ENCODE measurements at regions not wholly inside any gene's neighbourhood (a gene's known extent, or its start where the extent isn't known, plus 50 kb on each side); places are given as distances from the start of the nearest gene placed in this dataset.

DNA sequence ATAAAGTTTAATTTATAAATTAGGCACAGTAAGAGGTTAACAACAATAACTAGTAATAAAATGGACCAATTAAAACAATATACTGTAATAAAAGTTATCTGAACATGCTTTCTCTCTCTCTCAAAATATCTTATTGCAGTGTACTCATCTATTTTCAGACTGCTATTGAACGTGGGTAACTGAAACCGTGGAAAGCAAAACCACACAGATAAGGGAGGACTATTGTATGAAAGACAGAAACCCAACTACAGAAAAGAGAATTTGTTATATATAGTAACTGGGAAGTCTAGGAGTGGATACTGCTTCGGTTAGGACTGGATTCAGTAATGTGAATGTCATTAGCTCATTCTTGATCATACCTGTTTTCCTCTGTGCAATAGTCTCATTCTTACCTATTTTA lies 119.3 kb upstream of the DAZL start:
- Histone ChIP-seq H3K4me1 (ENCODE audit: control insufficient read depth in 2 of 2, insufficient read depth in 2 of 2, low read length in 2 of 2) (no peaks in the 10 kb centered on the region), H3K27me3 (ENCODE audit: control insufficient read depth in 2 of 2, insufficient read depth in 1 of 2, low read length in 1 of 2) (no peaks in the 10 kb centered on the region), H3K4me3 (ENCODE audit: low read length in 2 of 2) (no peak overlapping the region), H3K9me3 (ENCODE audit: control insufficient read depth in 2 of 2, insufficient read depth in 1 of 2, low read length in 1 of 2) (no peaks in the 10 kb centered on the region), H3K27ac (ENCODE audit: low read depth in 1 of 2, low read length in 1 of 2) (no peak overlapping the region), H3K36me3 (ENCODE audit: control insufficient read depth in 2 of 2, insufficient read depth in 2 of 2, low read length in 1 of 2) (no peaks in the 10 kb centered on the region)
- 61% methylated on average over 3 of the region's 3 CpGs for WGBS
- no peak for DNase-seq (ENCODE audit: low read depth in 6 of 9, low spot score in 9 of 9)

DNA sequence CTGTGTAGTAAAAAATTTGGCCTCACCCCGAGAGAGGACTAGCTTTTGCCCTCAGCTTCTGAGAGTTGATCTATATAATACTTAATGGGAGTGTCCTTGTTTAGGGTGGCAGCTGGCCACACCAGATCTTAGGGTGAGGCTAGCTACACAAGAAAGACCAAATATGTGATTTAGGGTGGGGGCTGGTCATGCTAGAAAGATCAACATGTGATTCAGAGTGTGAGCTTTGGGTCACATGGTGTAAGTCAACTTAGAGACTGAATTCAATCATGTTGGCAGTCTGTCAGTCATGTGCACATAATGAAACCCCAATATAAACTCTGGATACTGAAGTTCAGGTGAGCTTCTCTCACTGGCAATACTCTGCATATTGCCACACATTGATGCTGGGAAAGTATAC lies 120.7 kb upstream of the DAZL start:
- no peaks in the 10 kb centered on the region for H3K4me1 ChIP-seq (ENCODE audit: control insufficient read depth in 2 of 2, insufficient read depth in 2 of 2, low read length in 2 of 2)
- no peak overlapping the region for H3K4me3 ChIP-seq (ENCODE audit: low read length in 2 of 2)
- no peaks in the 10 kb centered on the region for H3K36me3 ChIP-seq (ENCODE audit: control insufficient read depth in 2 of 2, insufficient read depth in 2 of 2, low read length in 1 of 2)
- no peak overlapping the region for H3K27ac ChIP-seq (ENCODE audit: low read depth in 1 of 2, low read length in 1 of 2)
- WGBS: 0% methylated on average over 1 of the region's 1 CpG
- no peaks in the 10 kb centered on the region for H3K9me3 ChIP-seq (ENCODE audit: control insufficient read depth in 2 of 2, insufficient read depth in 1 of 2, low read length in 1 of 2)
- DNase-seq (ENCODE audit: low read depth in 6 of 9, low spot score in 9 of 9): no peak
- H3K27me3 ChIP-seq (ENCODE audit: control insufficient read depth in 2 of 2, insufficient read depth in 1 of 2, low read length in 1 of 2): no peaks in the 10 kb centered on the region

DNA sequence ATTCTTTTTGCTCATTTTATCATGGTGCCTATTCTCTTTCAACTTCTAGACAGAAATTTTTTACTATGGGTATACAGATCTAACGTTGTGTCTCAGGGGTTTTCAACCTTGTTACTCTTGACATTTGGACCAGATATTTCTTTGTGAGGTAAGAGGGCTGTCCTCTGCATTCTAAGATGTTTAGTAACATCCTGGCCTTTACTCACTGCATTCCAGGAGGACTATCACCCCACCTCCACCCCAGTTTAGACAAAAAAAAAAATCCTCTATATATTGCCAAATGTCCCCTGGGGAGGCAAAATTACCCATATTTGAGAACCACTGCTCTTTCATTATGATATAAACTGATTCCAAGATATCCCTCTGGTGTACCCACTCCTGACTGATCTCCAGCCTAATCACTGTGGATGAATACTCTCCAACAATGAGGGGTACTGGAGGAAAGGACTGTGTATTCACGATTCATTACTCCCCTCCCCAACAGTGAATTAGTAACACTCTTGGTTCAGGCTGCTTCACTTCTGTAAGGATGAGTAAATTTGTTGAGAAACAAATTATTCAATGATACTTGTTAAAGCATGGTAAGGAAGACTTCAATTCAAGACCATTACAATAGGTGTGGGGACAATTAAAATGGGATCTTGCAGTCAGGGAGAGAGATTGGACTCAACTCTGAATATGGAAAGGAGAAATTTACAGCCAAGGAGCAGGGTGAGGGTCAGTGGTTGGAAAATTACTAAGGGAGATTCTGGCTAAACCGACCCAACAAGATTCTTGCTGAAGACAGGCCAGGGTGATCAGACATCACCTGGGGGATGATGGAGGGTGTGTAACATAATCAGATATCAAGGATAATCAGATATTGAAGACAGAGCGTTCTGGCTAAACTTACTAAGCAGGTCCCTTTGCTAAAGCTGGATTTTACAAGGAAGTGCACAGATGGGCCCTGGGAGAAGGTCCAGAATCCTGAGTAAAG lies 123.8 kb upstream of the DAZL start:
- H3K27me3 ChIP-seq (ENCODE audit: control insufficient read depth in 2 of 2, insufficient read depth in 1 of 2, low read length in 1 of 2): no peaks in the 10 kb centered on the region
- DNase-seq (ENCODE audit: low read depth in 6 of 9, low spot score in 9 of 9): no peak
- WGBS: 89% methylated on average over 4 of the region's 4 CpGs
- H3K4me3 ChIP-seq (ENCODE audit: low read length in 2 of 2): no peak overlapping the region
- H3K36me3 ChIP-seq (ENCODE audit: control insufficient read depth in 2 of 2, insufficient read depth in 2 of 2, low read length in 1 of 2): no peaks in the 10 kb centered on the region
- no peak overlapping the region for H3K27ac ChIP-seq (ENCODE audit: low read depth in 1 of 2, low read length in 1 of 2)
- no peaks in the 10 kb centered on the region for H3K9me3 ChIP-seq (ENCODE audit: control insufficient read depth in 2 of 2, insufficient read depth in 1 of 2, low read length in 1 of 2)
- H3K4me1 ChIP-seq (ENCODE audit: control insufficient read depth in 2 of 2, insufficient read depth in 2 of 2, low read length in 2 of 2): no peaks in the 10 kb centered on the region

- H3K9me3 ChIP-seq (ENCODE audit: control insufficient read depth in 2 of 2, insufficient read depth in 1 of 2, low read length in 1 of 2): no peaks in the 10 kb centered on the region
- H3K36me3 ChIP-seq (ENCODE audit: control insufficient read depth in 2 of 2, insufficient read depth in 2 of 2, low read length in 1 of 2): no peaks in the 10 kb centered on the region
- H3K27ac ChIP-seq (ENCODE audit: low read depth in 1 of 2, low read length in 1 of 2): no peak overlapping the region
- 100% methylated on average over 1 of the region's 1 CpG for WGBS
- H3K4me3 ChIP-seq (ENCODE audit: low read length in 2 of 2): no peak overlapping the region
- DNase-seq (ENCODE audit: low read depth in 6 of 9, low spot score in 9 of 9): no peak
- H3K27me3 ChIP-seq (ENCODE audit: control insufficient read depth in 2 of 2, insufficient read depth in 1 of 2, low read length in 1 of 2): no peaks in the 10 kb centered on the region
- no peaks in the 10 kb centered on the region for H3K4me1 ChIP-seq (ENCODE audit: control insufficient read depth in 2 of 2, insufficient read depth in 2 of 2, low read length in 2 of 2)
Measured at GRCh38 chr3:16738451-16738850, 133.2 kb upstream of the DAZL start.

DNA sequence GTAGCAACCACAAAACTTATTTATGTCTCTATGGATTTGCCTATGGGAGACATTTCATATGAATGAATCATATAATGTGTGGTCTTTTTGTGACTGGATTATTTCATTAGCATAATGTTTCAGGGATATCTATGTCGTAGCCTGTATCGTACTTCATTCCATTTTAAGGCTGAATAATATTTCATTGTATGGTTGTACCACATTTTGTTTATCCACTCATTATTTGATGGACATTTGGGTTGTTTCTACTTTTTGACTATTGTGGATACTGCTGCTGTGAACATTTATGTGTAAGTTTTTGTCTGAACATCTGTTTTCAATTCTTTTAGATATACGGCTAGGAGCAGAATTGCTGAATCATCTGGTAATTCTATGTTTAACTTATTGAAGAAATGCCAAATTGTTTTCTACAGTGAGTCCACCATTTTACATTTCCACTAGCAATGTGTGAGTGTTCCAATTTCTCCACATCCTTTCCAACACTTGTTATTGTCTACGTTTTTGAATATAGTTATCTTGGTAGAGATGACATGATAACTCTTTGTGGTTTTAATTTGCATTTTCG lies 134.4 kb upstream of the DAZL start:
- no peaks in the 10 kb centered on the region for H3K4me1 ChIP-seq (ENCODE audit: control insufficient read depth in 2 of 2, insufficient read depth in 2 of 2, low read length in 2 of 2)
- no peak overlapping the region for H3K4me3 ChIP-seq (ENCODE audit: low read length in 2 of 2)
- H3K27me3 ChIP-seq (ENCODE audit: control insufficient read depth in 2 of 2, insufficient read depth in 1 of 2, low read length in 1 of 2): no peaks in the 10 kb centered on the region
- no peaks in the 10 kb centered on the region for H3K36me3 ChIP-seq (ENCODE audit: control insufficient read depth in 2 of 2, insufficient read depth in 2 of 2, low read length in 1 of 2)
- H3K9me3 ChIP-seq (ENCODE audit: control insufficient read depth in 2 of 2, insufficient read depth in 1 of 2, low read length in 1 of 2): no peaks in the 10 kb centered on the region
- no peak overlapping the region for H3K27ac ChIP-seq (ENCODE audit: low read depth in 1 of 2, low read length in 1 of 2)
- 76% methylated on average over 5 of the region's 5 CpGs for WGBS
- no peak for DNase-seq (ENCODE audit: low read depth in 6 of 9, low spot score in 9 of 9)

DNA sequence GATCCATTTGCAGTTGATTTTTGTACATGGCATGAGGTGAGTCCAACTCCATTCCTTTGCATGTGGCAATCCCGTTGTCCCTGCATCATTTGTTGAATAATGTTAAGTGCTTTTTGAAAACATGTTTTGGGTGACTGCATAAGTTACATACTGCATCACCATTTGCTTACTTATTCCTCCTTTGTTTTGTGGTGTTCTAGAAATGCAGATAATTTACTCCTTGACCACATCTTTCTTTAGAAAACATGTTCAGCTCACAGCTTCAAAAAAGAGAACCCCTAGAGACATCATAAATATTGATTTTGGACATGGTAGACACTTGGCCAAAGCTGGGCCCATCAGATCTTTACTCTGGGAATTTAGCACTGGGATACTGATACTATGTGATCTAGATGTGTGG lies 135.3 kb upstream of the DAZL start:
- Histone ChIP-seq H3K9me3 (ENCODE audit: control insufficient read depth in 2 of 2, insufficient read depth in 1 of 2, low read length in 1 of 2) (no peaks in the 10 kb centered on the region), H3K4me3 (ENCODE audit: low read length in 2 of 2) (no peak overlapping the region), H3K27ac (ENCODE audit: low read depth in 1 of 2, low read length in 1 of 2) (no peak overlapping the region), H3K36me3 (ENCODE audit: control insufficient read depth in 2 of 2, insufficient read depth in 2 of 2, low read length in 1 of 2) (no peaks in the 10 kb centered on the region), H3K4me1 (ENCODE audit: control insufficient read depth in 2 of 2, insufficient read depth in 2 of 2, low read length in 2 of 2) (no peaks in the 10 kb centered on the region), H3K27me3 (ENCODE audit: control insufficient read depth in 2 of 2, insufficient read depth in 1 of 2, low read length in 1 of 2) (no peaks in the 10 kb centered on the region)
- DNase-seq (ENCODE audit: low read depth in 6 of 9, low spot score in 9 of 9): no peak
- 96% methylated on average over 1 of the region's 1 CpG for WGBS

- no peak overlapping the region for H3K4me3 ChIP-seq (ENCODE audit: low read length in 2 of 2)
- no peaks in the 10 kb centered on the region for H3K36me3 ChIP-seq (ENCODE audit: control insufficient read depth in 2 of 2, insufficient read depth in 2 of 2, low read length in 1 of 2)
- H3K27me3 ChIP-seq (ENCODE audit: control insufficient read depth in 2 of 2, insufficient read depth in 1 of 2, low read length in 1 of 2): no peaks in the 10 kb centered on the region
- no peaks in the 10 kb centered on the region for H3K9me3 ChIP-seq (ENCODE audit: control insufficient read depth in 2 of 2, insufficient read depth in 1 of 2, low read length in 1 of 2)
- DNase-seq (ENCODE audit: low read depth in 6 of 9, low spot score in 9 of 9): no peak
- H3K27ac ChIP-seq (ENCODE audit: low read depth in 1 of 2, low read length in 1 of 2): no peak overlapping the region
- no peaks in the 10 kb centered on the region for H3K4me1 ChIP-seq (ENCODE audit: control insufficient read depth in 2 of 2, insufficient read depth in 2 of 2, low read length in 2 of 2)
- WGBS: 95% methylated on average over 4 of the region's 4 CpGs
Measured at GRCh38 chr3:16741103-16741758, 136.0 kb upstream of the DAZL start.

DNA sequence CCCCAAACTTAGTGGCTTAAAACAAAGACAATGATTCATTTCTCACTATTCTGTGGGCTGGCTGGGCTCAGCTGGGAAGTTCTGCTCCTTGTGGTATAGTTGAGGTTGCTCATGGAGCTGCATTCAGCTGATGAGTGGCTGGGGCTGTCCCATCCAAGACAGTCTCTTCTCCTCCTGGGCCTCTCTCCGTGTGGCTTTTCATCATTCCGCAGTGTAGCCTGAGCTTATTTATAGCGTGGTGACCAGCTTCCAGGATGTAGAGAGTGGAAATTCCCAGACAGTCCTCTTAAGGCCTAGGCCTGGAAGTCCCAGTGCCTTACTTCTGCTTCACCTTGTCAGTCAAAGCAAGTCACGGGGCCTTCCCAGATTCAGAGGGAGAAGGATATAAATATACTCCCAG lies 136.7 kb upstream of the DAZL start:
- WGBS: 94% methylated on average over 4 of the region's 4 CpGs
- no peak overlapping the region for H3K27ac ChIP-seq (ENCODE audit: low read depth in 1 of 2, low read length in 1 of 2)

GRCh38 chr3:16743276-16743675 lies 138.1 kb upstream of the DAZL start:
- Histone ChIP-seq H3K36me3 (ENCODE audit: control insufficient read depth in 2 of 2, insufficient read depth in 2 of 2, low read length in 1 of 2) (no peaks in the 10 kb centered on the region), H3K4me3 (ENCODE audit: low read length in 2 of 2) (no peak overlapping the region), H3K9me3 (ENCODE audit: control insufficient read depth in 2 of 2, insufficient read depth in 1 of 2, low read length in 1 of 2) (no peaks in the 10 kb centered on the region), H3K4me1 (ENCODE audit: control insufficient read depth in 2 of 2, insufficient read depth in 2 of 2, low read length in 2 of 2) (no peaks in the 10 kb centered on the region), H3K27ac (ENCODE audit: low read depth in 1 of 2, low read length in 1 of 2) (no peak overlapping the region), H3K27me3 (ENCODE audit: control insufficient read depth in 2 of 2, insufficient read depth in 1 of 2, low read length in 1 of 2) (no peaks in the 10 kb centered on the region)
- no peak for DNase-seq (ENCODE audit: low read depth in 6 of 9, low spot score in 9 of 9)

More for the DNA sequence above, 136.7 kb upstream of the DAZL start:
- DNase-seq (ENCODE audit: low read depth in 6 of 9, low spot score in 9 of 9): no peak
- no peaks in the 10 kb centered on the region for H3K36me3 ChIP-seq (ENCODE audit: control insufficient read depth in 2 of 2, insufficient read depth in 2 of 2, low read length in 1 of 2)
- no peak overlapping the region for H3K4me3 ChIP-seq (ENCODE audit: low read length in 2 of 2)
- no peaks in the 10 kb centered on the region for H3K27me3 ChIP-seq (ENCODE audit: control insufficient read depth in 2 of 2, insufficient read depth in 1 of 2, low read length in 1 of 2)
- H3K4me1 ChIP-seq (ENCODE audit: control insufficient read depth in 2 of 2, insufficient read depth in 2 of 2, low read length in 2 of 2): no peaks in the 10 kb centered on the region
- H3K9me3 ChIP-seq (ENCODE audit: control insufficient read depth in 2 of 2, insufficient read depth in 1 of 2, low read length in 1 of 2): no peaks in the 10 kb centered on the region
